Non-pigmented ciliary epithelial cell (primary cell): ENCODE measurements at regions not wholly inside any gene's neighbourhood (a gene's known extent, or its start where the extent isn't known, plus 50 kb on each side); places are given as distances from the start of the nearest gene placed in this dataset.
A peak's percentile ranks its signal among the peaks of the same experiment; 100 is the strongest.

Source experiments
- DNase-seq: peaks from one replicate; pipeline ENCODE4 v3.0.0-alpha.2; 2010; ENCODE audit warnings: low read depth

GRCh38 chr4:122203407-122203806 is 51.3 kb downstream of the BLTP1 start:
- DNase-seq, result no peak

GRCh38 chr4:122205687-122206086 is 53.6 kb downstream of the BLTP1 start:
- no peak for DNase-seq

- no peak for DNase-seq
These were observed 60.7 kb downstream of the BLTP1 start for GRCh38 chr4:122212880-122213279.

- DNase-seq, result no peak
These were observed 66.6 kb downstream of the BLTP1 start for GRCh38 chr4:122218762-122219161.

GRCh38 chr4:122219356-122219755 is 67.2 kb downstream of the BLTP1 start:
- no peak for DNase-seq

- DNase-seq, result no peak
These were observed 69.2 kb downstream of the BLTP1 start for GRCh38 chr4:122221322-122221721.

- peak; percentile 1 for DNase-seq
These were observed 72.2 kb downstream of the BLTP1 start for GRCh38 chr4:122224348-122224747.

- no peak for DNase-seq
These were observed 75.1 kb downstream of the BLTP1 start for GRCh38 chr4:122227202-122227601.

- DNase-seq, result no peak
These were observed 77.7 kb downstream of the BLTP1 start for GRCh38 chr4:122229857-122230256.

GRCh38 chr4:122232633-122233032 is 80.5 kb downstream of the BLTP1 start:
- no peak for DNase-seq

- DNase-seq, result no peak
These were observed 82.6 kb downstream of the BLTP1 start for GRCh38 chr4:122234686-122235085.

- no peak for DNase-seq
These were observed 91.7 kb downstream of the BLTP1 start for GRCh38 chr4:122243785-122244184.

- DNase-seq, result no peak
These were observed 92.6 kb downstream of the BLTP1 start for GRCh38 chr4:122244764-122245163.

GRCh38 chr4:122246551-122246950 is 94.4 kb downstream of the BLTP1 start:
- DNase-seq, result no peak

- no peak for DNase-seq
These were observed 97.2 kb downstream of the BLTP1 start for GRCh38 chr4:122249357-122249756.

- no peak for DNase-seq
These were observed 100.5 kb downstream of the BLTP1 start for GRCh38 chr4:122252584-122252983.

GRCh38 chr4:122259849-122260248 is 107.7 kb downstream of the BLTP1 start:
- DNase-seq, result no peak

- DNase-seq, result no peak
These were observed 102.5 kb upstream of the ADAD1 start for GRCh38 chr4:122276359-122276758.

- no peak for DNase-seq
These were observed 99.8 kb upstream of the ADAD1 start for GRCh38 chr4:122278976-122279375.

GRCh38 chr4:122279670-122280069 is 99.1 kb upstream of the ADAD1 start:
- no peak for DNase-seq

- DNase-seq, result no peak
These were observed 93.5 kb upstream of the ADAD1 start for GRCh38 chr4:122285285-122285684.

GRCh38 chr4:122293374-122294365 is 85.1 kb upstream of the ADAD1 start:
- DNase-seq, result no peak

GRCh38 chr4:122297694-122298093 is 81.1 kb upstream of the ADAD1 start:
- DNase-seq, result no peak

GRCh38 chr4:122300776-122301175 is 78.0 kb upstream of the ADAD1 start:
- DNase-seq, result no peak
